ENCODE measurements at regions not wholly inside any gene's neighbourhood (a gene's known extent, or its start where the extent isn't known, plus 50 kb on each side); places are given as distances from the start of the nearest gene placed in this dataset.

- TF ChIP-seq, protein P1, sequence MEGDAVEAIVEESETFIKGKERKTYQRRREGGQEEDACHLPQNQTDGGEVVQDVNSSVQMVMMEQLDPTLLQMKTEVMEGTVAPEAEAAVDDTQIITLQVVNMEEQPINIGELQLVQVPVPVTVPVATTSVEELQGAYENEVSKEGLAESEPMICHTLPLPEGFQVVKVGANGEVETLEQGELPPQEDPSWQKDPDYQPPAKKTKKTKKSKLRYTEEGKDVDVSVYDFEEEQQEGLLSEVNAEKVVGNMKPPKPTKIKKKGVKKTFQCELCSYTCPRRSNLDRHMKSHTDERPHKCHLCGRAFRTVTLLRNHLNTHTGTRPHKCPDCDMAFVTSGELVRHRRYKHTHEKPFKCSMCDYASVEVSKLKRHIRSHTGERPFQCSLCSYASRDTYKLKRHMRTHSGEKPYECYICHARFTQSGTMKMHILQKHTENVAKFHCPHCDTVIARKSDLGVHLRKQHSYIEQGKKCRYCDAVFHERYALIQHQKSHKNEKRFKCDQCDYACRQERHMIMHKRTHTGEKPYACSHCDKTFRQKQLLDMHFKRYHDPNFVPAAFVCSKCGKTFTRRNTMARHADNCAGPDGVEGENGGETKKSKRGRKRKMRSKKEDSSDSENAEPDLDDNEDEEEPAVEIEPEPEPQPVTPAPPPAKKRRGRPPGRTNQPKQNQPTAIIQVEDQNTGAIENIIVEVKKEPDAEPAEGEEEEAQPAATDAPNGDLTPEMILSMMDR (IDR thresholded peaks at IDR 0.05): no peak
- no peak for TF ChIP-seq POLR2A (IDR thresholded peaks at IDR 0.05)
Observed at GRCh38 chr2:62589691-62590356, 83.8 kb upstream of the TMEM17 start.

Data from adrenal gland (tissue), 5 donors.